ENCODE measurements at regions not wholly inside any gene's neighbourhood (a gene's known extent, or its start where the extent isn't known, plus 50 kb on each side); places are given as distances from the start of the nearest gene placed in this dataset.

DNA sequence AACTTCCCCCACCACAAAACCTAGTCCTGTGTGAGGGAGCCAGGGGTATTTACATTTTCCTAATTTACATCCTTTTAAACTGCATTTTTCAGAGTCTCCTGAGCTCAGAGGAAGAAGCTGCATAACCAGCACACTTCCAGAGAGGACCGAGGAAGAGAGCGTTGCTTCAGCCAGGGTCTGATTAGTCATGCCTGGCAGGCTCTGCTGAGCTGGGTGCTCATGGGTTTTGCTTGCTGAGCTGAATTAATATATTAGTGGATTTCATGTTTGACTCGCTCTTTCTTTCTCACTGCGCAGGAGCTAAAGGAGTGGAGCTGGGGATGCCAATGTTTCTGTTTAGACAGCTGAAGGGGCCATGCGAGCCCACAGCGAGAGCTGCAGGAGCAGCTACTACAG lies 539.3 kb upstream of the B3GAT1 start:
- no peaks in the 10 kb centered on the region for H3K36me3 ChIP-seq
- H3K9me3 ChIP-seq: no peaks in the 10 kb centered on the region
- no peak overlapping the region for H3K27ac ChIP-seq
- intact Hi-C loops (cut with DNase I): no loop called here
- peak; percentile 66 for ATAC-seq
- H3K4me3 ChIP-seq: no peak overlapping the region
- no peaks in the 10 kb centered on the region for H3K27me3 ChIP-seq
- no peak for DNase-seq
- H3K4me1 ChIP-seq: peaks cover 0 to 6% of the 10 kb centered on the region in 2 donors
- TF ChIP-seq, protein P1, sequence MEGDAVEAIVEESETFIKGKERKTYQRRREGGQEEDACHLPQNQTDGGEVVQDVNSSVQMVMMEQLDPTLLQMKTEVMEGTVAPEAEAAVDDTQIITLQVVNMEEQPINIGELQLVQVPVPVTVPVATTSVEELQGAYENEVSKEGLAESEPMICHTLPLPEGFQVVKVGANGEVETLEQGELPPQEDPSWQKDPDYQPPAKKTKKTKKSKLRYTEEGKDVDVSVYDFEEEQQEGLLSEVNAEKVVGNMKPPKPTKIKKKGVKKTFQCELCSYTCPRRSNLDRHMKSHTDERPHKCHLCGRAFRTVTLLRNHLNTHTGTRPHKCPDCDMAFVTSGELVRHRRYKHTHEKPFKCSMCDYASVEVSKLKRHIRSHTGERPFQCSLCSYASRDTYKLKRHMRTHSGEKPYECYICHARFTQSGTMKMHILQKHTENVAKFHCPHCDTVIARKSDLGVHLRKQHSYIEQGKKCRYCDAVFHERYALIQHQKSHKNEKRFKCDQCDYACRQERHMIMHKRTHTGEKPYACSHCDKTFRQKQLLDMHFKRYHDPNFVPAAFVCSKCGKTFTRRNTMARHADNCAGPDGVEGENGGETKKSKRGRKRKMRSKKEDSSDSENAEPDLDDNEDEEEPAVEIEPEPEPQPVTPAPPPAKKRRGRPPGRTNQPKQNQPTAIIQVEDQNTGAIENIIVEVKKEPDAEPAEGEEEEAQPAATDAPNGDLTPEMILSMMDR (IDR thresholded peaks at IDR 0.05): no peak

DNA sequence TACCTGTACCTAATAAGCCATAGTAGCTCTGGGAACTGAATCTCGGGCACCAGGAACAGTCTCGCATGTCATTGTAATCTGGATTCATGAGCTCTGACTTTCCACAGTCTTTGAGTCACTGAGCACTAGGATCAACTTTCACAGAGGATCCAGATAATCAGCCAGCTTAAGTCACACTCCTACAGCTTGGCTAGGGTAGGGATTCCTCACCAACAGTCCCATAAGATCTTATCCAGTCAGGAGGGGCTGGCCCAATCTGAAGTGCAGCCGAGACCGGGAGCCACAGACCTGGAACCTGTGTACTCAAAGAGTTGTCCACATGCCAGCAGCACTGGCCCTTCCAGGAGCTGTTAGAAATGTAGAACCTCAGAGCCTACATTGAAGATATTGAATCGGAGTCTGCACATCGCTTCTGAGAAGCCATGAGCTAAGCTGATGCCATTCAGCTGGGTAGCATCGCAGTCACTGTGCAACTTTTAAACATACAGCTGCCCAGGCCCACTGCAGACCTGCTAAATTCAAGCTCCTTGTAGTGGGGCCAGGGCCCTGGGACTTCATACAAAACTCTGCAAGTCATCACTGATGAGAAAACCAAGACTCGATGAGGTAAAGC lies 538.8 kb upstream of the B3GAT1 start:
- Histone ChIP-seq H3K9me3 (no peaks in the 10 kb centered on the region), H3K4me1 (peaks cover 0 to 6% of the 10 kb centered on the region in 2 donors), H3K4me3 (no peak overlapping the region), H3K27ac (no peak overlapping the region), H3K36me3 (no peaks in the 10 kb centered on the region), H3K27me3 (no peaks in the 10 kb centered on the region)
- TF ChIP-seq, protein P1 (IDR thresholded peaks at IDR 0.05): no peak
- ATAC-seq (peak; percentile 17), DNase-seq (no peak)
- intact Hi-C loops (cut with DNase I): no loop called here

DNA sequence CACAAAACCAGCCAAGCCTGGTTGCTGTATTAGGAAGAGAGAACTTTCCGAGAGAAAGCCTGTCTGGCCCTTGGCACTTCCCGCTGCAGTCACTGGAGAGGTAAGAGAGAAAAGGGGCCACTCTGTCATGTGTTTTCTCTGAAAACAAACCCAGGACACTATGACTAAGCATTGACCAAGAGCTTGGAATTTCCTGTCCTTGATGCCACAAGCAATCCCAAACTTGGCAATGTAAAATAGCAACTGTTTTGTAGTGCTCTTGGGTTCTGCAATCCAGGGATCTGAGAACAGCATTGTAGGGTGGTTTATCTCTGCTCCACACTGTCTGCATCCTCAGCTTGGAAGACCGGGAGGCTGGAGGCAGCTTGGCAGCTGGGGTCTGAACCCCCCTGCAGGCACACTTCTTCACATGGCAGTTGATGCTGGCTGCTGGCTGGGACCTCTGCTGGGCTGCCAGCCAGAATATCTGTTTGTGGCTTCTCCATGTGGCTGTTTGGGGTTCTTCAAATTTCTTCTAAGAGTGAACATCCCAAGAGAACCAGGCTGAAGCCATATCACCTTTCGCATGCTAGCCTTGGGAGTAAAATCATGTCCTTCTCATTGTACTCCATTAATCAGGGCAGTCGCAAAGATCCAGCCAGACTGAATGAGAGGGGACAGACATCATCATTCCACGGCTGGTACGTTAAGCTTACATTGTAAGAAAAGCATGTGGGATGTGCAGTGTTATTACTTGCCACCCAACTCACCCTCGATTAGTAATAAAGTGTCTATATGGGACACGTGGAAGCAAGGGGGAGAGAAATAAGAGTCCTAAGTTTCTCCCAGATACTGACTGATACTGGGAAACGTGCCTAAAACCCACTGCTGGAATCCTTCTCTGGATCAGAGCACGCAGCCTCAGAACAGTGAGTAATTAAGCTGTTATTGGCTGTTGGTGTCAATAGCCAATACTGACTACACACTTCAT lies 537.4 kb upstream of the B3GAT1 start:
- no peak overlapping the region for H3K27ac ChIP-seq
- H3K36me3 ChIP-seq: no peaks in the 10 kb centered on the region
- intact Hi-C loops (cut with DNase I): no loop called here
- peak; percentile 47 for ATAC-seq
- TF ChIP-seq, protein P1 (IDR thresholded peaks at IDR 0.05): no peak
- no peaks in the 10 kb centered on the region for H3K27me3 ChIP-seq
- DNase-seq: no peak
- no peak overlapping the region for H3K4me3 ChIP-seq
- peaks cover 0 to 6% of the 10 kb centered on the region in 2 donors for H3K4me1 ChIP-seq
- H3K9me3 ChIP-seq: no peaks in the 10 kb centered on the region

DNA sequence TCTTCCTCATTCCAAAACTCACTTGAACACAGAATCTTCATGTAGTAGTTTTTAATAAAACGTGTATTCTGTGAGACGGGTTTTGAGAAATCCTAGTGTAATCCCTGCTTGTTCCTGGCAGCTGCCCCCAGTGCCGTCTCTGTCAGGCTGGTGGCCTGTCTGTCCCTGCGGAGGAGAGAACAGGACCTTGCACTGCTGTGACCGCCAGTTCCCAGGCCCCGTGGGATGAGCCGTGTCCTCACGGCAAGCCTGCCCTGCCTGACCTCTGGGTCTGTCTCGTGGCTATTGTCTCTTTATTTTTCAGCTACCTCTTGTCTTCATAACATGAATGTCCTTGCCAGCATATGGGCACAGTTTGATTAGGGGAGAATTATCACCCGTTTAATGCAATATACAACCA lies 535.5 kb upstream of the B3GAT1 start:
- ATAC-seq (no peak), DNase-seq (no peak)
- intact Hi-C loops (cut with DNase I): no loop called here
- H3K9me3 ChIP-seq: no peaks in the 10 kb centered on the region
- H3K36me3 ChIP-seq: no peaks in the 10 kb centered on the region
- TF ChIP-seq, protein P1 (IDR thresholded peaks at IDR 0.05): no peak
- no peaks in the 10 kb centered on the region for H3K27me3 ChIP-seq
- no peak overlapping the region for H3K4me3 ChIP-seq
- H3K4me1 ChIP-seq: peaks cover 0 to 6% of the 10 kb centered on the region in 2 donors
- H3K27ac ChIP-seq: no peak overlapping the region

DNA sequence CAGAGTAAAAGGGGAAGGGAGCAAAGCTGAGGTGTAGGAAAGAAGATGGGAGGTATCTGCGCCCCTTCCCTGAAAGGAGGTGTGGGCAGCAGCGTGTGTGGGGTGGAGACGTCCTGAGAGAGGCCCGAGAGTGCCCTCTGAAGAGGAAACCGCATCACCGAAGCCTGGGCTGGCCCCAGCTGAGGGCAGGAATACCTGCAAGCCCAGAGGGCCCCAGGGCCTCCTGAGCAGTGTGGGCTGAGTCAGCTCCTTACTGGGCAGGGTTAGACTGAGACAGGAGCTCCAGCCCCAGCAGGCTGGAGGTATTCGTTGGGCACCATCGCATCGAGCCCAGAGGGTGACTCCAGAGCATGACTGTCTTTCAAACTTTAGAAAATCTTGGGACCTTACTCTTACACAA lies 534.0 kb upstream of the B3GAT1 start:
- no peaks in the 10 kb centered on the region for H3K9me3 ChIP-seq
- H3K27me3 ChIP-seq: peaks cover 0 to 3% of the 10 kb centered on the region in 2 donors
- peaks cover 0 to 6% of the 10 kb centered on the region in 2 donors for H3K4me1 ChIP-seq
- DNase-seq (no peak), ATAC-seq (no peak)
- no peaks in the 10 kb centered on the region for H3K36me3 ChIP-seq
- TF ChIP-seq, protein P1 (IDR thresholded peaks at IDR 0.05): no peak
- intact Hi-C loops (cut with DNase I): no loop called here
- no peak overlapping the region for H3K27ac ChIP-seq
- H3K4me3 ChIP-seq: no peak overlapping the region

Data from left lung (tissue), 4 donors.